Right atrium auricular region (tissue), 2 donors: ENCODE measurements at regions not wholly inside any gene's neighbourhood (a gene's known extent, or its start where the extent isn't known, plus 50 kb on each side); places are given as distances from the start of the nearest gene placed in this dataset.

Source experiments
- DNase-seq: peaks from one replicate; pipeline ENCODE4 v3.0.0-alpha.2; 2019; ENCODE audit warnings: low spot score
- H3K27ac ChIP-seq, 2 donors: fragments of 200-600 bp; sonication (generic); 1 replicate in 1 of 2; 2 replicates in 1 of 2; pipeline ENCODE4 v1.5.1; 2016 to 2019
- H3K27me3 ChIP-seq, 2 donors: fragments of 200-600 bp; sonication (generic); one replicate each; pipeline versions ENCODE4 v1.5.1 to v1.6.0; 2017 to 2019
- H3K36me3 ChIP-seq: fragments of 200-600 bp; sonication (generic); one replicate; pipeline ENCODE4 v1.5.1; 2016
- H3K4me1 ChIP-seq, 2 donors: fragments of 200-600 bp; sonication (generic); one replicate each; pipeline versions ENCODE4 v1.5.1 to v1.6.0; 2017 to 2019
- H3K4me3 ChIP-seq, 2 donors: fragments of 200-600 bp; sonication (generic); 1 replicate in 1 of 2; 2 replicates in 1 of 2; pipeline ENCODE4 v1.5.1; 2017 to 2019; ENCODE audit warnings: mild to moderate bottlenecking in 1 of 2, moderate library complexity in 1 of 2
- H3K9me3 ChIP-seq, 2 donors: fragments of 200-600 bp; sonication (generic); one replicate each; pipeline ENCODE4 v1.5.1; 2019
- CTCF ChIP-seq, 2 donors: fragments of 200-600 bp; sonication (generic); IDR thresholded peaks; one replicate each; pipeline ENCODE4 v1.5.1; 2019; ENCODE audit warnings: antibody characterized with exemption in 2 of 2

DNA sequence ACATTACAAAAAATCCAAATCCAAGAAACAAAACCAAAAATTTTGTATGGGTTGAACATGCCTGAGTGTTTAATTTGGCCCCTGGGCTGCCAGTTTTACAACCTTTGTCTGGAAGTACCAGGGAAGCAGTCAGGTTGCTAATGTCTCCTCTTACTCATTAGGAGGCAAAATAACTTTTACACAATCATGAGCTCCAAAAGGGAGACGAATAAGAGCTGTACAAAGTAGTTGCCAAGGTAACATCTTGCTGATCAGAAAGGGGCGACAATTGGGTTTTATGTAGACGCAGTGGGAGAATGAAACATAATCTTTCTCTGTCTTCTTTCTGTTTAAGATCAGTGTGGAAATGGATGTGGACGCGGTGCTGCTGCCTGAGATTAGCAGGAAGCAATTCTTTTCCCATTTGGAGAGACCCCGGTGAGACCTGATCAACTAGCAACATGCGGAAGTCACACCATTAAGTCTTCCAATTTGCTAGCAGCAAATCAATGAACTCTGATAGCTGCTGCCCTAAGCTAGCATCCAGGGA lies 90.7 kb upstream of the IGFBP7 start:
- Histone ChIP-seq H3K27me3 (no peaks in the 10 kb centered on the region), H3K4me1 (no peaks in the 10 kb centered on the region), H3K9me3 (no peaks in the 10 kb centered on the region), H3K4me3 (no peak overlapping the region), H3K27ac (no peak overlapping the region), H3K36me3 (no peaks in the 10 kb centered on the region)
- DNase-seq, result no peak
- TF ChIP-seq CTCF (IDR thresholded peaks at IDR 0.05), result no peak

- no peaks in the 10 kb centered on the region for H3K4me1 ChIP-seq
- TF ChIP-seq CTCF (IDR thresholded peaks at IDR 0.05), result no peak
- no peak overlapping the region for H3K27ac ChIP-seq
- H3K4me3 ChIP-seq, result no peak overlapping the region
- H3K9me3 ChIP-seq, result no peaks in the 10 kb centered on the region
- no peaks in the 10 kb centered on the region for H3K27me3 ChIP-seq
- no peaks in the 10 kb centered on the region for H3K36me3 ChIP-seq
- no peak for DNase-seq
Measured at GRCh38 chr4:57199267-57199666, 89.1 kb upstream of the IGFBP7 start.

GRCh38 chr4:57195622-57196021 lies 85.4 kb upstream of the IGFBP7 start:
- H3K9me3 ChIP-seq, result no peaks in the 10 kb centered on the region
- H3K36me3 ChIP-seq, result no peaks in the 10 kb centered on the region
- H3K4me1 ChIP-seq, result no peaks in the 10 kb centered on the region
- DNase-seq, result no peak
- TF ChIP-seq CTCF (IDR thresholded peaks at IDR 0.05), result no peak
- H3K4me3 ChIP-seq, result no peak overlapping the region
- H3K27me3 ChIP-seq, result no peaks in the 10 kb centered on the region
- H3K27ac ChIP-seq, result no peak overlapping the region

DNA sequence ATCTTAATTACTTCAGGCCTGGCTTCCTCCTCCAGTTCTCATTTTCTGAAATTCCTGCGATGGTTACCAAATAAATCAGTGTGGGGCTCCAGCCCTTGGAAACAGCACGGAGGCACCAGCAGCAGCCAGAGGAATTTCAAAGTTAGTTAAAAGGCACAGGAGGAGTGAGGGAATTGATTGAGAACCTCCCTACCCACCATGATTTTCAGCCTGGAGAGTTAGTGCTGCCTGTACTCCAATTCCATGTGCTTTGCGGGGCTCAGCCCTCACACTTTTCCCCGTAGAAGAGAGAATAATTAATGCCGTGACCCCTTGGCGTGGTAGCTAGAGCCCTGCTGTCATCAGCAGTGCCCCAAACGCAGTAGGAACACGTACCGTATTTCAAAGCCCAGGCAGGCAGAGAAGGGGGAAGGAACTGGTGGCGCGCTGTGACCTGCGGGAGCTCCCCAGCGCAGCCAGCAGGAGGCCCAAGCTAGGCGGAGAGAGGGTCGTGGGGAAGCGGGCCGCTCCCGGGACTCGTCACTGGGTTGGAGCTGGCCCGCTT lies 84.0 kb upstream of the IGFBP7 start:
- Histone ChIP-seq H3K4me3 (no peak overlapping the region), H3K36me3 (no peaks in the 10 kb centered on the region), H3K27me3 (no peaks in the 10 kb centered on the region), H3K27ac (no peak overlapping the region), H3K9me3 (no peaks in the 10 kb centered on the region), H3K4me1 (no peaks in the 10 kb centered on the region)
- no peak for TF ChIP-seq CTCF (IDR thresholded peaks at IDR 0.05)
- DNase-seq, result no peak

GRCh38 chr4:57193209-57193810 lies 83.1 kb upstream of the IGFBP7 start:
- TF ChIP-seq CTCF (IDR thresholded peaks at IDR 0.05), result no peak
- H3K27ac ChIP-seq, result no peak overlapping the region

More at GRCh38 chr4:57193209-57193810, 83.1 kb upstream of the IGFBP7 start:
- no peaks in the 10 kb centered on the region for H3K9me3 ChIP-seq
- H3K4me1 ChIP-seq, result no peaks in the 10 kb centered on the region
- no peak overlapping the region for H3K4me3 ChIP-seq
- no peaks in the 10 kb centered on the region for H3K27me3 ChIP-seq
- no peaks in the 10 kb centered on the region for H3K36me3 ChIP-seq
- DNase-seq, result no peak
